ENCODE measurements at regions not wholly inside any gene's neighbourhood (a gene's known extent, or its start where the extent isn't known, plus 50 kb on each side); places are given as distances from the start of the nearest gene placed in this dataset.

GRCh38 chr6:125526007-125526720 lies 223.3 kb upstream of the HEY2 start:
- no peak for TF ChIP-seq CTCF (conservative IDR thresholded peaks at IDR 0.05; ENCODE audit: low read length)
- no peak for TF ChIP-seq EZH2phosphoT487 (IDR thresholded peaks at IDR 0.05; ENCODE audit: borderline replicate concordance)

All from Loucy (cell line).